ENCODE measurements at regions not wholly inside any gene's neighbourhood (a gene's known extent, or its start where the extent isn't known, plus 50 kb on each side); places are given as distances from the start of the nearest gene placed in this dataset.

DNA sequence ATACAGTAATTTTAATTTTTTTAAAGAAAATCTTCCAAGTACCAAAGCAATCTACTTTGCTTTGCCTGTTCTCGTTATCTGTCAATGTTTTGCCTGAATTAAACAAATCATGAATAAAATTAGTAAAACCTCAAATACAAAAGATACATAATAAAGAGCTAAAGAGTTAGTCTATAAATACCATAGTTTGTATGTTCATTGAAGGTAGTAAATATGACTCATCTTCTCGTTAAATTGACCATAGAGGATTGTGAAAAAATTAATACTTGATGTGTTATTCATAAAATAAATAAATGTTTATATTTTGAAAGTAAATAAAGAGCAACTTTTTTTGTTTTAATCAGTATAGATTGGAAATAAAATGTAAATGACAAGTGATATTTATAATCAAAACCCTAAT lies 246.5 kb upstream of the PLSCR5 start:
- DNase-seq (ENCODE audit: low read depth) = no peak
- TF ChIP-seq, protein P1, sequence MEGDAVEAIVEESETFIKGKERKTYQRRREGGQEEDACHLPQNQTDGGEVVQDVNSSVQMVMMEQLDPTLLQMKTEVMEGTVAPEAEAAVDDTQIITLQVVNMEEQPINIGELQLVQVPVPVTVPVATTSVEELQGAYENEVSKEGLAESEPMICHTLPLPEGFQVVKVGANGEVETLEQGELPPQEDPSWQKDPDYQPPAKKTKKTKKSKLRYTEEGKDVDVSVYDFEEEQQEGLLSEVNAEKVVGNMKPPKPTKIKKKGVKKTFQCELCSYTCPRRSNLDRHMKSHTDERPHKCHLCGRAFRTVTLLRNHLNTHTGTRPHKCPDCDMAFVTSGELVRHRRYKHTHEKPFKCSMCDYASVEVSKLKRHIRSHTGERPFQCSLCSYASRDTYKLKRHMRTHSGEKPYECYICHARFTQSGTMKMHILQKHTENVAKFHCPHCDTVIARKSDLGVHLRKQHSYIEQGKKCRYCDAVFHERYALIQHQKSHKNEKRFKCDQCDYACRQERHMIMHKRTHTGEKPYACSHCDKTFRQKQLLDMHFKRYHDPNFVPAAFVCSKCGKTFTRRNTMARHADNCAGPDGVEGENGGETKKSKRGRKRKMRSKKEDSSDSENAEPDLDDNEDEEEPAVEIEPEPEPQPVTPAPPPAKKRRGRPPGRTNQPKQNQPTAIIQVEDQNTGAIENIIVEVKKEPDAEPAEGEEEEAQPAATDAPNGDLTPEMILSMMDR (conservative IDR thresholded peaks at IDR 0.05; ENCODE audit: low read depth, low read length) = no peak
- H3K4me3 ChIP-seq (ENCODE audit: low read depth, low read length) = no peak overlapping the region

DNA sequence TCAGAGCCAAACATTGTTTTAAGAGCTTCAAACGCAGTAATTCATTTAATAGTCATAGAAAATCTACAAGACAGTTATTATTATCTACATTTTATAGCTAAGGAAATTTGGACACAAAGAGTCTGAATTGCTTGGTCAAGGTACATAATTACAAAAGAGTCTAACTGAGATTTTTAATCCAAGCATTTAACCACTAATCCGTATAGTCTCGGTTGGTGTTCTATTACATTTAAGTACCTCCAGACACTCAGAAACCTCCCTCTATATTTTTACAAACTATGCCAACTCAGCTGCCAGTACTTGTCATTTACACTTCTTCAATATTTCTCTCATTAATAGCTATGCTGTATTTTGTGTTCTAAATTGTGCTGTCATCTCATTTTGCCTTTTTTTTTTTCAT lies 240.2 kb upstream of the PLSCR5 start:
- DNase-seq (ENCODE audit: low read depth) = no peak
- H3K4me3 ChIP-seq (ENCODE audit: low read depth, low read length) = no peak overlapping the region

DNA sequence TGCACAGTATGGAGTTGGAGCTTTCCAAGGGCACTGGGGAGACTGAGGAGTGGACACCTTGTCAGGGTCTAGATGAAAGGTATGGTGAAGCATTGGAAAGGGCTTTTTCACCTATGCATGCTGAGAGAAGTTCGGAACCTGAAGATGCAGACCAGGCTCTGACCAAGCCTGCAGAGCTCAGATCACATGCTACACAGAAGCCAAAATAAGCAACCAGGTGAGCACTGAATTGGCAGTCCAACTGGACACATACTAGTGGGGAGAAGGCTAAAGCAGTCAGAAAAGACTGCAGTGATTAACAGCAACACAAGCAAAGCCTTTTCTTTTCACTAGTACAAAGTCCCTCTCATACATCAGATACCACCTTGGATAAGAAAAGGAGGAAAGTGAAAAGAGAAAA lies 238.3 kb upstream of the PLSCR5 start:
- DNase-seq (ENCODE audit: low read depth) = no peak
- no peak overlapping the region for H3K4me3 ChIP-seq (ENCODE audit: low read depth, low read length)
- TF ChIP-seq, protein P1 (conservative IDR thresholded peaks at IDR 0.05; ENCODE audit: low read depth, low read length) = no peak

More for the DNA sequence above, 240.2 kb upstream of the PLSCR5 start:
- TF ChIP-seq, protein P1 (conservative IDR thresholded peaks at IDR 0.05; ENCODE audit: low read depth, low read length) = no peak

DNA sequence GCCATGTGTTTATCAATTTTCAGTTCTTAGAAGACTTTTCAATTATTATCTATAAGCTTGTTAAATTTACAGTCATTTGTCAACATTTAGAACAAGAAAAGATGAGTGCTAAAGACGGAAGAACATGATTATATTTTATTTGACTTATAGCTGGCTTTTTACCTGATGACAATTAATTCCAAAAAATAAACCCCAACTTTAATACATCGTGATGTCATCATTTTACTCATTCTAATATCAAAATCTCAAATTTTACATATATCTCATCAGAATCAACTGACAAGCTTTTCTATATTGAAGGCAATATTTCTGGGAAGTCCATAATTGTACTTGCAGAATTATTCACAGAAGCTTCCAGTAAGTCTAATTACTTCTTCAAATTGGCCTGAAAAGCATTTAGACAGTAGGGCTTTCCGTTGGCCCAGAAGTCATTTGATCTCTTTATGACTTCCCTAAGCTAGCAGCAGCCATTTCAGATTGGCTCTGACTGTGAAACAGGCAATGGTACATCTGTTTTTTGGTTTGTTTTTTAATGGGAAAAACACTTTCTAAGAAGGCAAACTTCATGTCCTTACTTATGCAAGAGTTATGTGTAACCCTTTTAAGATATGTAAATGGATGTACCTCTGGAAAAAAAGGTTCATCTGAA lies 234.7 kb upstream of the PLSCR5 start:
- TF ChIP-seq, protein P1 (conservative IDR thresholded peaks at IDR 0.05; ENCODE audit: low read depth, low read length) = no peak
- no peak overlapping the region for H3K4me3 ChIP-seq (ENCODE audit: low read depth, low read length)
- no peak for DNase-seq (ENCODE audit: low read depth)

DNA sequence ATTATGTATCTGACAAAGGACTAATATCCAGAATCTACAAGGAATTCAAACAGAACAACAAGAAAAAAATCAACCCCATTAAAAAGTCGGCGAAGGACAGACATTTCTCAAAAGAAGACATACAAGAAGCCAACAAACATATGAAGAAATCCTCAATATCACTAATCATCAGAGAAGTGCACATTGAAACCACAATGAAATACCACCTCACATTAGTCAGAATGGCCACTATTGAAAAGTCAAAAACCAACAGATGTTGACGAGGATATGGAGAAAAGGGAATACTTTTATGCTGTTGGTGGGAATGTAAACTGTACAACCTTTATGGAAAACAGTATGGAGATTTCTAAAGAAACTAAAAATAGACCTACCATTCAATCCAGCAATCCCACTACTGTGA lies 233.1 kb upstream of the PLSCR5 start:
- DNase-seq (ENCODE audit: low read depth) = no peak
- no peak overlapping the region for H3K4me3 ChIP-seq (ENCODE audit: low read depth, low read length)
- TF ChIP-seq, protein P1 (conservative IDR thresholded peaks at IDR 0.05; ENCODE audit: low read depth, low read length) = no peak

DNA sequence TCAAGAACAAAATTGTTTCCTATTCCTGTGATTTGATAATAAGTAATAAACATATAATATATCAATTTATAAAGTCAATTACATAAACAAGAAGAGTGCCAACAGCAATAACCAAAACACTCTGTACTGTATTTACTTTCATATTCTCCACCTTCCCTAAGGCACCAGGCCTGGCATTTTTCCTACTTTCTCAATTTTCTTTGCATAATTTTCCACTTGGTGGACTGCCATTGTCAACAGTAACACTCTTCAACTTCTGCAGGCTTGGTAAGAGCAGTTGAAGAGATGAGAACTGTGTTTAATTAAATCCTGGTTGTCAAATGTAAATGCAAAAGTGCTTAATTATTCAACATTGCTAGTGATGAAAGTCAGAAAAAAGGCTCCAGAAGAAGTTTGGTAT lies 229.8 kb upstream of the PLSCR5 start:
- no peak overlapping the region for H3K4me3 ChIP-seq (ENCODE audit: low read depth, low read length)
- TF ChIP-seq, protein P1 (conservative IDR thresholded peaks at IDR 0.05; ENCODE audit: low read depth, low read length) = no peak
- DNase-seq (ENCODE audit: low read depth) = no peak

DNA sequence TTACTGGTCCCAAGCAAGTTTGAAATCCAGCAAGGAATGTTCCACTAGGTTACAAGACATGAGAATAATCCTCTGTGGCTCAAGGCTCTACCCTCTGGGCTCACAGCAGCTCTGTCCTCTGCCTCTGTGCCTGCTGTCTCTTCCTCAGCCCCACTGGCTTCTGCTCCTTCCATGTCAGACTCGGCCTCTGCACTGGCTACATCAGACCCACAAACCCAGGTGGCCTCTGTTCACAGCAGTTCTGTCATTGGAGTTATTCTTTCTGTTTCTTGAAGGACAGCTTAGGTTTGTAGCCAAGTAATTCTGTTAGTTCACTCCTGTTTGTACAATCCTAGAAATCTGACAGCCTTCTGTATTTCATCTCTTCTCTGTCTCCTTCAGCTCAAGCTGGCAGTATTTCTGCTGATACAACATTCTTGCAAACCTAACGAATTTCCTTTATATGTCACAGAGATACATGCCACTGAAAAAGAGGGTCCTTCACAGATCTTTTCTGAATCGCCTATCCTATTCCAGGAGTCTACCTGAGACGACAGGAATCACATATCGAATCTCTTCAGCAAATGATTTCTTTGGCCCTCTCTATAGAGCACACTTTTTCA lies 227.8 kb upstream of the PLSCR5 start:
- no peak for DNase-seq (ENCODE audit: low read depth)
- TF ChIP-seq, protein P1 (conservative IDR thresholded peaks at IDR 0.05; ENCODE audit: low read depth, low read length) = no peak
- H3K4me3 ChIP-seq (ENCODE audit: low read depth, low read length) = no peak overlapping the region
